Ishikawa (cell line): ENCODE measurements at regions not wholly inside any gene's neighbourhood (a gene's known extent, or its start where the extent isn't known, plus 50 kb on each side); places are given as distances from the start of the nearest gene placed in this dataset.

ENCODE experiments used
- CEBPB ChIP-seq: IDR thresholded peaks from 2 replicates; pipeline ENCODE4 v1.6.1; 2012
- CREB1 ChIP-seq: IDR thresholded peaks from 2 replicates; pipeline ENCODE4 v1.6.1; 2012; ENCODE audit warnings: low read depth
- EGR1 ChIP-seq: IDR thresholded peaks from 2 replicates; pipeline ENCODE4 v1.6.1; 2012
- EP300 ChIP-seq: IDR thresholded peaks from 2 replicates; pipeline ENCODE4 v1.6.1; 2012; ENCODE audit warnings: borderline replicate concordance
- FOXM1 ChIP-seq: IDR thresholded peaks from 2 replicates; pipeline ENCODE4 v1.6.1; 2012; ENCODE audit warnings: low read depth, borderline replicate concordance
- MAX ChIP-seq: IDR thresholded peaks from 2 replicates; pipeline ENCODE4 v1.6.1; 2012
- NFIC ChIP-seq: IDR thresholded peaks from 2 replicates; pipeline ENCODE4 v1.6.1; 2012
- RAD21 ChIP-seq: IDR thresholded peaks from 2 replicates; pipeline ENCODE4 v1.6.1; 2012; ENCODE audit warnings: low read depth
- REST ChIP-seq: IDR thresholded peaks from 2 replicates; pipeline ENCODE4 v1.6.1; 2012; ENCODE audit warnings: low read depth, mild to moderate bottlenecking
- TAF1 ChIP-seq: IDR thresholded peaks from 2 replicates; pipeline ENCODE4 v1.6.1; 2012; ENCODE audit warnings: low read depth, mild to moderate bottlenecking
- TCF12 ChIP-seq: IDR thresholded peaks from 2 replicates; pipeline ENCODE4 v1.6.1; 2012; ENCODE audit warnings: low read depth
- TEAD4 ChIP-seq: IDR thresholded peaks from 2 replicates; pipeline ENCODE4 v1.6.1; 2012
- USF1 ChIP-seq: IDR thresholded peaks from 2 replicates; pipeline ENCODE4 v1.6.1; 2012
- YY1 ChIP-seq: IDR thresholded peaks from 2 replicates; pipeline ENCODE4 v1.6.1; 2012; ENCODE audit warnings: low read depth
- ZBTB7A ChIP-seq: IDR thresholded peaks from 2 replicates; pipeline ENCODE4 v1.6.1; 2012; ENCODE audit warnings: low read depth

GRCh38 chr5:2222246-2222992 is 339.7 kb upstream of the IRX4 start:
- TF ChIP-seq NFIC (no peak), REST (no peak), FOXM1 (no peak), TEAD4 (no peak), TCF12 (no peak), CEBPB (no peak), EP300 (no peak), RAD21 (no peak), EGR1 (no peak), YY1 (no peak), TAF1 (no peak), USF1 (no peak), MAX (no peak), CREB1 (no peak), ZBTB7A (no peak)

- TF ChIP-seq RAD21 (no peak), REST (no peak), EP300 (no peak), MAX (no peak), FOXM1 (no peak), EGR1 (no peak), TCF12 (no peak), CEBPB (no peak)
Measured at GRCh38 chr5:2221450-2221849, 338.7 kb upstream of the IRX4 start.

- no peak for TF ChIP-seq EP300
Measured at GRCh38 chr5:2220741-2221140, 338.0 kb upstream of the IRX4 start.

GRCh38 chr5:2219149-2219776 is 336.5 kb upstream of the IRX4 start:
- no peak for TF ChIP-seq ZBTB7A
- no peak for TF ChIP-seq TEAD4
- TF ChIP-seq RAD21: no peak
- TF ChIP-seq MAX: no peak
- no peak for TF ChIP-seq TCF12
- TF ChIP-seq FOXM1: no peak
- no peak for TF ChIP-seq CREB1
- no peak for TF ChIP-seq EP300
- TF ChIP-seq CEBPB: no peak
- no peak for TF ChIP-seq REST
- no peak for TF ChIP-seq YY1
- TF ChIP-seq TAF1: no peak

- no peak for TF ChIP-seq REST
- TF ChIP-seq RAD21: no peak
- no peak for TF ChIP-seq ZBTB7A
- TF ChIP-seq EP300: no peak
- TF ChIP-seq USF1: no peak
- TF ChIP-seq CEBPB: no peak
- TF ChIP-seq TCF12: no peak
Measured at GRCh38 chr5:2217219-2217618, 334.5 kb upstream of the IRX4 start.
